ENCODE measurements at regions not wholly inside any gene's neighbourhood (a gene's known extent, or its start where the extent isn't known, plus 50 kb on each side); places are given as distances from the start of the nearest gene placed in this dataset.

DNA sequence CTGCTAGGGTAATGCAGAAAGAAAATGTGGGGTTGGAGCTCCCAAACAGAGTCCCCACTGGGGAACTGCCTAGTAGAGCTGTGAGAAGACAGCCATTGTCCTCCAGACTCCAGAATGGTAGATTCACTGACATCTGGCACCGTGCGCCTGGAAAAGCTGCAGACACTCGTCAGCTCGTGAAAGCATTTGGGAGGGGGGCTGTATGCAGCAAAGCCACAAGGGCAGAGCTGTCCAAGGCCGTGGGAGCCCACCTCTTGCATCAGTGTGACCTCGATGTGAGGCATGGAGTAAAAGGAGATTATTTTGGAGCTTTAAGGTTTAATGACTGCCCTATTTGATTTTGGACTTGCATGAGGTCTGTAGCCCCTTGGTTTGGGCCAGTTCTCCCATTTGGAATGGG lies 242.9 kb downstream of the VGLL3 start:
- Histone ChIP-seq H3K36me3 (ENCODE audit: control insufficient read depth, insufficient read depth, low read length) (no peaks in the 10 kb centered on the region), H3K9ac (ENCODE audit: insufficient read depth, low read length) (no peak overlapping the region), H3K4me3 (replicated peaks in 1 of 4; ENCODE audit: control extremely low read depth in 1 of 4, insufficient read depth in 1 of 4, low read depth in 3 of 4, low read length in 4 of 4) (no peak overlapping the region), H3K27ac (ENCODE audit: insufficient read depth, low read length) (no peak overlapping the region), H3K4me1 (ENCODE audit: control insufficient read depth, extremely low read depth, insufficient read depth, low read length) (no peaks in the 10 kb centered on the region), H3K27me3 (ENCODE audit: control insufficient read depth, insufficient read depth, low read length) (no peaks in the 10 kb centered on the region), H4K20me1 (ENCODE audit: control insufficient read depth, extremely low read depth, insufficient read depth, low read length) (no peaks in the 10 kb centered on the region), H2AFZ (ENCODE audit: low read length) (no peak overlapping the region), H3K9me3 (ENCODE audit: control insufficient read depth, insufficient read depth, low read depth, low read length) (no peaks in the 10 kb centered on the region), H3K4me2 (ENCODE audit: extremely low read depth, insufficient read depth, low read length) (no peak overlapping the region), H3K79me2 (ENCODE audit: control insufficient read depth, insufficient read depth, low read length) (no peaks in the 10 kb centered on the region)
- no peak for DNase-seq (ENCODE audit: low read depth in 2 of 2)
- TF ChIP-seq, protein P1, sequence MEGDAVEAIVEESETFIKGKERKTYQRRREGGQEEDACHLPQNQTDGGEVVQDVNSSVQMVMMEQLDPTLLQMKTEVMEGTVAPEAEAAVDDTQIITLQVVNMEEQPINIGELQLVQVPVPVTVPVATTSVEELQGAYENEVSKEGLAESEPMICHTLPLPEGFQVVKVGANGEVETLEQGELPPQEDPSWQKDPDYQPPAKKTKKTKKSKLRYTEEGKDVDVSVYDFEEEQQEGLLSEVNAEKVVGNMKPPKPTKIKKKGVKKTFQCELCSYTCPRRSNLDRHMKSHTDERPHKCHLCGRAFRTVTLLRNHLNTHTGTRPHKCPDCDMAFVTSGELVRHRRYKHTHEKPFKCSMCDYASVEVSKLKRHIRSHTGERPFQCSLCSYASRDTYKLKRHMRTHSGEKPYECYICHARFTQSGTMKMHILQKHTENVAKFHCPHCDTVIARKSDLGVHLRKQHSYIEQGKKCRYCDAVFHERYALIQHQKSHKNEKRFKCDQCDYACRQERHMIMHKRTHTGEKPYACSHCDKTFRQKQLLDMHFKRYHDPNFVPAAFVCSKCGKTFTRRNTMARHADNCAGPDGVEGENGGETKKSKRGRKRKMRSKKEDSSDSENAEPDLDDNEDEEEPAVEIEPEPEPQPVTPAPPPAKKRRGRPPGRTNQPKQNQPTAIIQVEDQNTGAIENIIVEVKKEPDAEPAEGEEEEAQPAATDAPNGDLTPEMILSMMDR (conservative IDR thresholded peaks at IDR 0.05 in 1 of 2, IDR thresholded peaks at IDR 0.05 in 1 of 2; ENCODE audit: low read depth in 1 of 2, low read length in 2 of 2), result no peak
- TF ChIP-seq EZH2 (IDR thresholded peaks at IDR 0.05; ENCODE audit: low read length, missing control alignments), result no peak

DNA sequence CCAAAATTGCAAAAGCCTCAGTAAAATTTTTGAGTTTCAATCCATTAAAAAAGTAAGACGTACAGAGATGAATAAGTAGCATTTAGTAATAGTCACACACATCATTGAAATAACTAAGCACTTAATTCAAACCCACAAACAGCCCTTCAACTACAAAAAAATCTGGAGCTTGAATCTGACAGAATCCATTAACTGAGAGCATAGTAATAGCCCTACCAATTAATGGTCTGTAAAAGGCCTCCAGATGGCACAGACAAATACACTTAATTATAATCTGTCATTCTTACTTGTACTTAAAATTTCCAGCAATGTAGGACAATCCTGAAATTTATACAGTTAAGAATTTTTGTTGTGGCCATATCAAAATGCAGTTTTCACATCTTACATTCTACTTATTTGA lies 246.9 kb downstream of the VGLL3 start:
- no peak overlapping the region for H3K27ac ChIP-seq (ENCODE audit: insufficient read depth, low read length)
- no peak for DNase-seq (ENCODE audit: low read depth in 2 of 2)

DNA sequence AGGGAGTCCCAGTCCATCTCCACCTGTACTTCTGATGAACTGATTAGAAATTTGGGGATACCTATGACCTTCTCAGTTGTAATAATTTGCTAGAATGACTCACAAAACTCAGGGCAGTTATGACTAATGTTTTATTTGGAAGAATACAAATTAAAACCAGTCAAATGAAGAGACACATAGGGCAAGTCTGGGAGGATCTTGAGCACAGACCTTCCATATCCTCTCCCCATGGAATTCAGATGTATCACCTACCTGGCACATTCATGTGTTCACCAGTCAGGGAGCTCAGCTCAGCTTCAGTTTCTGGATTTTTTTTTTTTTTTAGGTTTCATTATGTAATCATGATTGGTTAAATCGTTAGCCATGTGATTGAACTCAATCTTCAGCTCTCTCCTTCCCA lies 247.7 kb downstream of the VGLL3 start:
- H3K4me2 ChIP-seq (ENCODE audit: extremely low read depth, insufficient read depth, low read length), result no peak overlapping the region
- TF ChIP-seq EZH2 (IDR thresholded peaks at IDR 0.05; ENCODE audit: low read length, missing control alignments), result no peak
- TF ChIP-seq, protein P1 (conservative IDR thresholded peaks at IDR 0.05 in 1 of 2, IDR thresholded peaks at IDR 0.05 in 1 of 2; ENCODE audit: low read depth in 1 of 2, low read length in 2 of 2), result no peak
- no peak overlapping the region for H3K27ac ChIP-seq (ENCODE audit: insufficient read depth, low read length)
- H3K9ac ChIP-seq (ENCODE audit: insufficient read depth, low read length), result no peak overlapping the region
- H2AFZ ChIP-seq (ENCODE audit: low read length), result no peak overlapping the region
- H3K9me3 ChIP-seq (ENCODE audit: control insufficient read depth, insufficient read depth, low read depth, low read length), result no peaks in the 10 kb centered on the region
- no peak for DNase-seq (ENCODE audit: low read depth in 2 of 2)
- no peaks in the 10 kb centered on the region for H3K27me3 ChIP-seq (ENCODE audit: control insufficient read depth, insufficient read depth, low read length)
- no peaks in the 10 kb centered on the region for H3K4me1 ChIP-seq (ENCODE audit: control insufficient read depth, extremely low read depth, insufficient read depth, low read length)
- no peaks in the 10 kb centered on the region for H3K36me3 ChIP-seq (ENCODE audit: control insufficient read depth, insufficient read depth, low read length)
- H4K20me1 ChIP-seq (ENCODE audit: control insufficient read depth, extremely low read depth, insufficient read depth, low read length), result no peaks in the 10 kb centered on the region
- H3K4me3 ChIP-seq (replicated peaks in 1 of 4; ENCODE audit: control extremely low read depth in 1 of 4, insufficient read depth in 1 of 4, low read depth in 3 of 4, low read length in 4 of 4), result no peak overlapping the region
- H3K79me2 ChIP-seq (ENCODE audit: control insufficient read depth, insufficient read depth, low read length), result no peaks in the 10 kb centered on the region

More for the DNA sequence above, 246.9 kb downstream of the VGLL3 start:
- no peaks in the 10 kb centered on the region for H3K79me2 ChIP-seq (ENCODE audit: control insufficient read depth, insufficient read depth, low read length)
- no peaks in the 10 kb centered on the region for H3K4me1 ChIP-seq (ENCODE audit: control insufficient read depth, extremely low read depth, insufficient read depth, low read length)
- H2AFZ ChIP-seq (ENCODE audit: low read length), result no peak overlapping the region
- no peaks in the 10 kb centered on the region for H3K9me3 ChIP-seq (ENCODE audit: control insufficient read depth, insufficient read depth, low read depth, low read length)
- no peak overlapping the region for H3K4me2 ChIP-seq (ENCODE audit: extremely low read depth, insufficient read depth, low read length)
- no peaks in the 10 kb centered on the region for H3K36me3 ChIP-seq (ENCODE audit: control insufficient read depth, insufficient read depth, low read length)
- TF ChIP-seq, protein P1 (conservative IDR thresholded peaks at IDR 0.05 in 1 of 2, IDR thresholded peaks at IDR 0.05 in 1 of 2; ENCODE audit: low read depth in 1 of 2, low read length in 2 of 2), result no peak
- TF ChIP-seq EZH2 (IDR thresholded peaks at IDR 0.05; ENCODE audit: low read length, missing control alignments), result no peak
- H3K4me3 ChIP-seq (replicated peaks in 1 of 4; ENCODE audit: control extremely low read depth in 1 of 4, insufficient read depth in 1 of 4, low read depth in 3 of 4, low read length in 4 of 4), result no peak overlapping the region
- H3K9ac ChIP-seq (ENCODE audit: insufficient read depth, low read length), result no peak overlapping the region
- no peaks in the 10 kb centered on the region for H4K20me1 ChIP-seq (ENCODE audit: control insufficient read depth, extremely low read depth, insufficient read depth, low read length)
- no peaks in the 10 kb centered on the region for H3K27me3 ChIP-seq (ENCODE audit: control insufficient read depth, insufficient read depth, low read length)
